CD4-positive, alpha-beta T cell treated with Interleukin-17A for 4 hours (primary cell): ENCODE measurements at regions not wholly inside any gene's neighbourhood (a gene's known extent, or its start where the extent isn't known, plus 50 kb on each side); places are given as distances from the start of the nearest gene placed in this dataset.
"Not testable (repeated sequence)": the region's sequence is repeated elsewhere in the genome, so short reads cannot be mapped to it uniquely, and the experiment has no call there.

Experiments used
- DNase-seq: peaks from one replicate; pipeline ENCODE4 v3.0.0-alpha.2; 2020; ENCODE audit warnings: mixed read lengths

GRCh38 chr6:144437105-144437504, 152.0 kb downstream of the UTRN start:
- no peak for DNase-seq

GRCh38 chr6:144438103-144438502, 153.0 kb downstream of the UTRN start:
- no peak for DNase-seq

GRCh38 chr6:144439016-144439415, 153.9 kb downstream of the UTRN start:
- DNase-seq, result no peak

- not testable (repeated sequence) for DNase-seq
These were observed 156.7 kb downstream of the UTRN start for GRCh38 chr6:144441801-144442200.

- DNase-seq, result no peak
These were observed 158.0 kb downstream of the UTRN start for GRCh38 chr6:144443157-144443556.

- no peak for DNase-seq
These were observed 162.3 kb downstream of the UTRN start for GRCh38 chr6:144447472-144447871.

- DNase-seq, result no peak
These were observed 164.1 kb downstream of the UTRN start for GRCh38 chr6:144449218-144449617.

- DNase-seq, result no peak
These were observed 164.9 kb downstream of the UTRN start for GRCh38 chr6:144449911-144450597.

GRCh38 chr6:144460327-144461095, 175.4 kb downstream of the UTRN start:
- no peak for DNase-seq

- DNase-seq, result no peak
These were observed 176.9 kb downstream of the UTRN start for GRCh38 chr6:144462058-144462457.

GRCh38 chr6:144466716-144467115, 181.6 kb downstream of the UTRN start:
- no peak for DNase-seq

- no peak for DNase-seq
These were observed 182.1 kb downstream of the UTRN start for GRCh38 chr6:144467172-144467762.

GRCh38 chr6:144467921-144468320, 182.8 kb downstream of the UTRN start:
- no peak for DNase-seq

GRCh38 chr6:144468709-144469108, 183.6 kb downstream of the UTRN start:
- peak; percentile 36 for DNase-seq

- no peak for DNase-seq
These were observed 184.0 kb downstream of the UTRN start for GRCh38 chr6:144469144-144469575.

- DNase-seq, result not testable (repeated sequence)
These were observed 185.1 kb downstream of the UTRN start for GRCh38 chr6:144470201-144470600.

GRCh38 chr6:144471986-144472385, 186.9 kb downstream of the UTRN start:
- DNase-seq, result no peak

- DNase-seq, result no peak
These were observed 189.2 kb downstream of the UTRN start for GRCh38 chr6:144474290-144474689.

GRCh38 chr6:144474904-144475303, 189.8 kb downstream of the UTRN start:
- DNase-seq, result no peak

GRCh38 chr6:144475411-144475810, 190.3 kb downstream of the UTRN start:
- DNase-seq, result no peak

- no peak for DNase-seq
These were observed 191.2 kb downstream of the UTRN start for GRCh38 chr6:144476286-144476685.

- DNase-seq, result no peak
These were observed 192.3 kb downstream of the UTRN start for GRCh38 chr6:144477396-144477795.

GRCh38 chr6:144477856-144478255, 192.7 kb downstream of the UTRN start:
- no peak for DNase-seq

GRCh38 chr6:144478483-144478882, 193.3 kb downstream of the UTRN start:
- DNase-seq, result no peak
